HepG2 (cell line): ENCODE measurements at regions not wholly inside any gene's neighbourhood (a gene's known extent, or its start where the extent isn't known, plus 50 kb on each side); places are given as distances from the start of the nearest gene placed in this dataset.
"Not testable (repeated sequence)": the region's sequence is repeated elsewhere in the genome, so short reads cannot be mapped to it uniquely, and the experiment has no call there.

Source experiments
- ATAC-seq: fragments of 200-7000 bp; cut with Tn5 transposase; 3 replicates; pipeline ENCODE4 v1.9.1; 2020; ENCODE audit warnings: mild to moderate bottlenecking, moderate library complexity
- BruUV-seq: library from RNA; stranded (reverse); fragments of 400-500 nt; replicated peaks from 2 replicates; lab custom pipeline; 2021; lab: Mats Ljungman, UMichigan
- CTCF ChIA-PET: fragments of 300-600 bp; formaldehyde crosslinking; extraction: SDS; loops from one replicate; lab custom pipeline; 2021; ENCODE audit warnings: low total read pairs, inconsistent platforms, low intra/inter-chr PET ratio; lab: Yijun Ruan, JAX
- POLR2A ChIA-PET: fragments of 350-600 bp; sonication (Branson Sonifier 250); formaldehyde crosslinking; loops from one replicate; lab custom pipeline; 2020; ENCODE audit warnings: antibody characterized with exemption, inconsistent platforms; lab: Yijun Ruan, JAX
- DNase-seq: peaks from one replicate; pipeline ENCODE4 v3.0.0-alpha.2; 2015; ENCODE audit warnings: low spot score
- FAIRE-seq: peaks from 3 replicates; lab custom pipeline; 2011; peaks lifted over from hg19 to GRCh38; lab: Jason Lieb, UNC
- H2AFZ ChIP-seq: one replicate; pipeline ENCODE4 v1.6.1; 2011; ENCODE audit warnings: low read length, inconsistent platforms
- H3K27ac ChIP-seq: fragments of 300-600 bp; 3 replicates; pipeline ENCODE4 v1.8.0; 2011; ENCODE audit warnings: mixed run types, mild to moderate bottlenecking, mixed read lengths, low read length, inconsistent platforms; ENCODE audit not compliant: insufficient read depth; ENCODE audit errors: extremely low read length
- H3K27me3 ChIP-seq, 2 experiments: fragments of 200-600 bp in 1 of 2; 2 replicates in 1 of 2; 3 replicates in 1 of 2; pipeline versions ENCODE4 v1.6.0 to v1.8.0; 2011; ENCODE audit warnings: low read length in 2 of 2, mild to moderate bottlenecking in 2 of 2, moderate library complexity in 2 of 2, inconsistent platforms in 1 of 2; ENCODE audit not compliant: insufficient read depth in 2 of 2, control insufficient read depth in 1 of 2
- H3K36me3 ChIP-seq, 2 experiments: fragments of 200-600 bp in 1 of 2; replicated peaks in 1 of 2; 2 replicates in 1 of 2; 3 replicates in 1 of 2; pipeline versions ENCODE4 v1.5.1 to v1.8.0; 2011; ENCODE audit warnings: low read length in 2 of 2, inconsistent platforms in 1 of 2; ENCODE audit not compliant: insufficient read depth in 2 of 2, control insufficient read depth in 1 of 2
- H3K4me1 ChIP-seq: 2 replicates; pipeline ENCODE4 v1.5.1; 2012; ENCODE audit warnings: low read length, inconsistent platforms; ENCODE audit not compliant: insufficient read depth
- H3K4me2 ChIP-seq: 2 replicates; pipeline ENCODE4 v1.6.0; 2011; ENCODE audit warnings: low read depth, low read length, inconsistent platforms
- H3K4me3 ChIP-seq, 3 experiments: fragments of 200-600 bp in 1 of 3; sonication (generic), shearing (Covaris generic) in 1 of 3; replicated peaks in 1 of 3; 2 replicates each; pipeline ENCODE4 v1.5.1; 2011 to 2016; ENCODE audit warnings: low read length in 3 of 3, inconsistent platforms in 2 of 3, low read depth in 2 of 3, mild to moderate bottlenecking in 2 of 3, control low read depth in 1 of 3, mixed read lengths in 1 of 3; ENCODE audit not compliant: insufficient read depth in 1 of 3
- H3K79me2 ChIP-seq: one replicate; pipeline ENCODE4 v1.6.1; 2011; ENCODE audit warnings: low read length, inconsistent platforms; ENCODE audit not compliant: insufficient read depth
- H3K9ac ChIP-seq: 2 replicates; pipeline ENCODE4 v1.6.0; 2011; ENCODE audit warnings: mild to moderate bottlenecking, low read depth, low read length, inconsistent platforms; ENCODE audit not compliant: insufficient read depth
- H3K9me3 ChIP-seq: 2 replicates; pipeline ENCODE4 v1.5.1; 2012; ENCODE audit warnings: mild to moderate bottlenecking, low read length
- H4K20me1 ChIP-seq: 2 replicates; pipeline ENCODE4 v1.6.0; 2011; ENCODE audit warnings: inconsistent platforms, mild to moderate bottlenecking, low read length, moderate library complexity; ENCODE audit not compliant: insufficient read depth
- HMG20B ChIP-seq: conservative IDR thresholded peaks from 2 replicates; pipeline ENCODE4 v1.6.1; 2016; ENCODE audit warnings: missing genetic modification reagents, missing compliant biosample characterization
- MED13 ChIP-seq: sonication (generic); formaldehyde crosslinking; IDR thresholded peaks from 2 replicates; pipeline ENCODE4 v1.5.0; 2020; ENCODE audit warnings: missing genetic modification reagents
- ZMYM3 ChIP-seq: sonication (generic); formaldehyde crosslinking; IDR thresholded peaks from 2 replicates; pipeline ENCODE4 v1.5.1; 2020; ENCODE audit warnings: mild to moderate bottlenecking, missing genetic modification reagents
- ZNF512 ChIP-seq: sonication (generic); formaldehyde crosslinking; IDR thresholded peaks from 2 replicates; pipeline ENCODE4 v1.4.0; 2020; ENCODE audit warnings: mild to moderate bottlenecking, missing genetic modification reagents
- ZNF850 ChIP-seq: sonication (generic); formaldehyde crosslinking; conservative IDR thresholded peaks from 2 replicates; pipeline ENCODE4 v1.9.0; 2021; ENCODE audit warnings: mild to moderate bottlenecking, missing genetic modification reagents
- WGBS: methylation state at CpG from one replicate; pipeline ENCODE4 v1.1.6; 2017; ENCODE audit warnings: low lambda C conversion rate; 5-methylcytosine and 5-hydroxymethylcytosine counted together
- in situ Hi-C: cut with HindIII; loops from 2 replicates; pipeline ENCODE4 v1.10.0; 2017; ENCODE audit warnings: low pct_unique_long_range_greater_than_20kb; ENCODE audit not compliant: extremely low pct_ligation_motif_present
- intact Hi-C: fragments of 100-400 bp; cut with micrococcal nuclease; formaldehyde crosslinking; loops from one replicate; pipeline ENCODE4 v1.10.0; 2022; ENCODE audit not compliant: unreplicated experiment

GRCh38 chr1:172728705-172729104 is 69.8 kb downstream of the FASLG start:
- H3K27me3 ChIP-seq, H3K4me2 ChIP-seq, H2AFZ ChIP-seq, POLR2A ChIA-PET, ATAC-seq, BruUV-seq, H3K36me3 ChIP-seq, H3K4me3 ChIP-seq, H3K4me1 ChIP-seq, H4K20me1 ChIP-seq, H3K79me2 ChIP-seq, H3K27ac ChIP-seq, DNase-seq, FAIRE-seq, H3K9ac ChIP-seq: not testable (repeated sequence)
- CTCF ChIA-PET = interaction anchor here (0.8 to 2.3 kb wide), 3 partner anchors 119 to 726 kb away, joined by 3 to 19 read pairs (median 5); no protein-coding TSS in a partner anchor
- 83% methylated on average over 1 of the region's 1 CpG for WGBS
- H3K9me3 ChIP-seq = peaks cover 11% of the 10 kb centered on the region; the same call in 1 of the 2 replicates
- intact Hi-C loops (loop anchor here (1.0 kb wide), 1 partner anchor 278 kb away; no protein-coding TSS in a partner anchor), in situ Hi-C loops (loop anchor here (10.0 to 25.0 kb wide), 3 partner anchors 114 to 1109 kb away; partner anchors contain the start of gene C1orf105)

GRCh38 chr1:172732427-172732826 is 73.5 kb downstream of the FASLG start:
- no peaks in the 10 kb centered on the region for H3K36me3 ChIP-seq
- ATAC-seq (no peak), FAIRE-seq (no peak), DNase-seq (no peak)
- no peaks in the 10 kb centered on the region for H3K27me3 ChIP-seq
- ChIA-PET CTCF (no interaction called here), POLR2A (no interaction called here)
- no peak overlapping the region for H3K4me2 ChIP-seq
- no peak overlapping the region for H2AFZ ChIP-seq
- TF ChIP-seq ZNF850 (CRISPR knock-in tag) = no peak
- no peak for TF ChIP-seq HMG20B
- TF ChIP-seq ZMYM3 (CRISPR knock-in tag) = no peak
- no peak for TF ChIP-seq ZNF512 (CRISPR knock-in tag)
- no peak for TF ChIP-seq MED13 (CRISPR knock-in tag)
- no peak overlapping the region for H3K4me3 ChIP-seq
- H3K9me3 ChIP-seq = peaks cover 11% of the 10 kb centered on the region; the same call in 1 of the 2 replicates
- in situ Hi-C loops = loop anchor here (25.0 kb wide), 1 partner anchor 1105 kb away; no protein-coding TSS in a partner anchor
- H3K4me1 ChIP-seq = no peaks in the 10 kb centered on the region
- BruUV-seq = no TSS peak
- intact Hi-C loops = no loop called here
- no peaks in the 10 kb centered on the region for H4K20me1 ChIP-seq
- H3K27ac ChIP-seq = no peak overlapping the region
- WGBS = 11% methylated on average over 3 of the region's 3 CpGs
- no peaks in the 10 kb centered on the region for H3K79me2 ChIP-seq
- H3K9ac ChIP-seq = no peak overlapping the region
